ENCODE measurements at regions not wholly inside any gene's neighbourhood (a gene's known extent, or its start where the extent isn't known, plus 50 kb on each side); places are given as distances from the start of the nearest gene placed in this dataset.

GRCh38 chrX:110504947-110505346 lies 146.3 kb downstream of the RTL9 start:
- TF ChIP-seq, protein P1, sequence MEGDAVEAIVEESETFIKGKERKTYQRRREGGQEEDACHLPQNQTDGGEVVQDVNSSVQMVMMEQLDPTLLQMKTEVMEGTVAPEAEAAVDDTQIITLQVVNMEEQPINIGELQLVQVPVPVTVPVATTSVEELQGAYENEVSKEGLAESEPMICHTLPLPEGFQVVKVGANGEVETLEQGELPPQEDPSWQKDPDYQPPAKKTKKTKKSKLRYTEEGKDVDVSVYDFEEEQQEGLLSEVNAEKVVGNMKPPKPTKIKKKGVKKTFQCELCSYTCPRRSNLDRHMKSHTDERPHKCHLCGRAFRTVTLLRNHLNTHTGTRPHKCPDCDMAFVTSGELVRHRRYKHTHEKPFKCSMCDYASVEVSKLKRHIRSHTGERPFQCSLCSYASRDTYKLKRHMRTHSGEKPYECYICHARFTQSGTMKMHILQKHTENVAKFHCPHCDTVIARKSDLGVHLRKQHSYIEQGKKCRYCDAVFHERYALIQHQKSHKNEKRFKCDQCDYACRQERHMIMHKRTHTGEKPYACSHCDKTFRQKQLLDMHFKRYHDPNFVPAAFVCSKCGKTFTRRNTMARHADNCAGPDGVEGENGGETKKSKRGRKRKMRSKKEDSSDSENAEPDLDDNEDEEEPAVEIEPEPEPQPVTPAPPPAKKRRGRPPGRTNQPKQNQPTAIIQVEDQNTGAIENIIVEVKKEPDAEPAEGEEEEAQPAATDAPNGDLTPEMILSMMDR (conservative IDR thresholded peaks at IDR 0.05): no peak
- Histone ChIP-seq H3K9me3 (ENCODE audit: control insufficient read depth, low read depth, low read length) (no peaks in the 10 kb centered on the region), H3K56ac (ENCODE audit: insufficient read length, low read depth, low read length) (no peak overlapping the region), H4K91ac (ENCODE audit: insufficient read length, low read depth, low read length) (no peak overlapping the region), H3K18ac (ENCODE audit: insufficient read length, low read depth, low read length) (no peak overlapping the region), H2BK5ac (ENCODE audit: insufficient read length, low read length) (no peak overlapping the region), H3K23ac (ENCODE audit: insufficient read length, low read depth, low read length) (no peak overlapping the region), H2BK120ac (ENCODE audit: low read depth, low read length, poor library complexity, severe bottlenecking) (no peak overlapping the region), H3K79me1 (ENCODE audit: insufficient read depth, low read depth, low read length, poor library complexity, severe bottlenecking) (no peaks in the 10 kb centered on the region), H2BK15ac (ENCODE audit: low read depth, low read length) (no peak overlapping the region), H3K4ac (ENCODE audit: low read depth, low read length) (no peak overlapping the region), H3K14ac (ENCODE audit: insufficient read depth, low read length) (no peak overlapping the region), H2BK12ac (ENCODE audit: insufficient read length, low read depth, low read length) (no peak overlapping the region), H2AK5ac (ENCODE audit: insufficient read length, low read length) (no peak overlapping the region), H3K9ac (ENCODE audit: extremely low read depth, insufficient read length, low read length) (no peak overlapping the region), H3K4me1 (ENCODE audit: insufficient read depth, low read length) (peaks cover 10% of the 10 kb centered on the region), H4K8ac (replicated peaks; ENCODE audit: insufficient read length, low read depth, low read length) (no peak overlapping the region), H3K23me2 (ENCODE audit: insufficient read length, low read depth, low read length, poor library complexity, severe bottlenecking) (no peaks in the 10 kb centered on the region), H2AFZ (ENCODE audit: low read length) (no peak overlapping the region), H3K4me2 (ENCODE audit: insufficient read depth, insufficient read length, low read length) (no peak overlapping the region), H4K20me1 (ENCODE audit: control insufficient read depth, insufficient read depth, insufficient read length) (no peaks in the 10 kb centered on the region), H3K27ac (ENCODE audit: insufficient read length, low read depth, low read length) (no peak overlapping the region), H3T11ph (ENCODE audit: low read length) (no peak overlapping the region), H3K79me2 (ENCODE audit: insufficient read depth, low read length) (no peaks in the 10 kb centered on the region), H3K27me3 (ENCODE audit: insufficient read depth, low read length) (no peaks in the 10 kb centered on the region), H2BK20ac (ENCODE audit: low read depth, low read length, poor library complexity, severe bottlenecking) (no peak overlapping the region), H4K5ac (ENCODE audit: insufficient read length, low read depth, low read length) (no peak overlapping the region)
- no peak for DNase-seq
- 100% methylated on average over 1 of the region's 6 CpGs for WGBS (ENCODE audit: extremely low coverage, insufficient read length, low lambda C conversion rate)
- Mint-ChIP-seq H3K4me1 (peaks cover 13% of the 10 kb centered on the region in 2 experiments), H3K4me3 (no peak overlapping the region), H3K9me3 (no peaks in the 10 kb centered on the region), H3K27me3 (ENCODE audit: low read depth) (no peaks in the 10 kb centered on the region), H3K27ac (no peak overlapping the region), H3K36me3 (ENCODE audit: insufficient read depth in 1 of 3, low read depth in 3 of 3) (no peaks in the 10 kb centered on the region)

All from H9 (cell line).